SK-N-SH treated with all-trans-retinoic acid at 6 μM for 48 hours (cell line): ENCODE measurements at regions not wholly inside any gene's neighbourhood (a gene's known extent, or its start where the extent isn't known, plus 50 kb on each side); places are given as distances from the start of the nearest gene placed in this dataset.
A peak's percentile ranks its signal among the peaks of the same experiment; 100 is the strongest.

ENCODE experiments used
- ATAC-seq: fragments of 200-7000 bp; cut with Tn5 transposase; 3 replicates; pipeline ENCODE4 v1.9.1; 2020; ENCODE audit warnings: mild to moderate bottlenecking, moderate library complexity
- ARNTL ChIP-seq: fragments of 450-650 bp; formaldehyde crosslinking; IDR thresholded peaks from 2 replicates; pipeline ENCODE4 v1.5.0; 2020; ENCODE audit warnings: low read depth, mild to moderate bottlenecking, moderate library complexity, borderline replicate concordance
- BACH2 ChIP-seq: fragments of 250-450 bp; sonication (Bioruptor Pico); IDR thresholded peaks from 2 replicates; pipeline ENCODE4 v1.9.0; 2021; ENCODE audit warnings: mild to moderate bottlenecking, borderline replicate concordance
- CSDC2 ChIP-seq: fragments of 250-450 bp; sonication (Bioruptor Pico); IDR thresholded peaks from 2 replicates; pipeline ENCODE4 v1.5.0; 2020; ENCODE audit warnings: mild to moderate bottlenecking, moderate library complexity
- CSRNP3 ChIP-seq: fragments of 250-450 bp; sonication (Bioruptor Pico); IDR thresholded peaks from 2 replicates; pipeline ENCODE4 v1.5.1; 2021; ENCODE audit warnings: mild to moderate bottlenecking, moderate library complexity
- ISL1 ChIP-seq: fragments of 250-450 bp; sonication (Bioruptor Pico); IDR thresholded peaks from 2 replicates; pipeline ENCODE4 v2.1.2; 2022; ENCODE audit warnings: mild to moderate bottlenecking, moderate library complexity
- OSR1 ChIP-seq: fragments of 250-450 bp; sonication (Bioruptor Pico); IDR thresholded peaks from 2 replicates; pipeline ENCODE4 v1.8.0; 2022; ENCODE audit warnings: moderate library complexity, mild to moderate bottlenecking, inconsistent platforms
- PATZ1 ChIP-seq: fragments of 250-450 bp; sonication (Bioruptor Pico); IDR thresholded peaks from 2 replicates; pipeline ENCODE4 v1.8.0; 2020; ENCODE audit warnings: mild to moderate bottlenecking, moderate library complexity, borderline replicate concordance
- SNAI2 ChIP-seq: fragments of 250-450 bp; sonication (Bioruptor Pico); IDR thresholded peaks from 2 replicates; pipeline ENCODE4 v1.5.0; 2020; ENCODE audit warnings: mild to moderate bottlenecking, moderate library complexity
- TCF4 ChIP-seq: fragments of 250-450 bp; sonication (Bioruptor Pico); IDR thresholded peaks from 2 replicates; pipeline ENCODE4 v1.8.0; 2021; ENCODE audit warnings: mild to moderate bottlenecking, moderate library complexity, borderline replicate concordance
- TOX ChIP-seq: fragments of 250-450 bp; sonication (Bioruptor Pico); IDR thresholded peaks from 2 replicates; pipeline ENCODE4 v1.8.0; 2021; ENCODE audit warnings: mild to moderate bottlenecking, moderate library complexity, borderline replicate concordance
- TSHZ2 ChIP-seq: fragments of 250-450 bp; sonication (Bioruptor Pico); IDR thresholded peaks from 2 replicates; pipeline ENCODE4 v1.5.0; 2020; ENCODE audit warnings: mild to moderate bottlenecking, moderate library complexity
- ZC3H10 ChIP-seq: fragments of 250-450 bp; sonication (Bioruptor Pico); IDR thresholded peaks from 2 replicates; pipeline ENCODE4 v1.5.1; 2021; ENCODE audit warnings: mild to moderate bottlenecking, moderate library complexity
- ZFP30 ChIP-seq: fragments of 450-650 bp; formaldehyde crosslinking; IDR thresholded peaks from 2 replicates; pipeline ENCODE4 v1.5.0; 2022; ENCODE audit warnings: mild to moderate bottlenecking, moderate library complexity
- ZNF565 ChIP-seq: fragments of 450-650 bp; formaldehyde crosslinking; conservative IDR thresholded peaks from 2 replicates; pipeline ENCODE4 v1.5.0; 2020; ENCODE audit warnings: low read depth, mild to moderate bottlenecking, moderate library complexity
- ZNF70 ChIP-seq: fragments of 450-650 bp; formaldehyde crosslinking; IDR thresholded peaks from 2 replicates; pipeline ENCODE4 v1.5.0; 2020; ENCODE audit warnings: mild to moderate bottlenecking, moderate library complexity
- ZNF8 ChIP-seq: fragments of 450-650 bp; formaldehyde crosslinking; IDR thresholded peaks from 2 replicates; pipeline ENCODE4 v1.5.0; 2020; ENCODE audit warnings: mild to moderate bottlenecking, moderate library complexity
- TF ChIP-seq, protein P1 (sequence below): fragments of 250-450 bp; sonication (Bioruptor Pico); IDR thresholded peaks from 2 replicates; pipeline ENCODE4 v1.8.0; 2021; ENCODE audit warnings: low read depth, mild to moderate bottlenecking, moderate library complexity, borderline replicate concordance

DNA sequence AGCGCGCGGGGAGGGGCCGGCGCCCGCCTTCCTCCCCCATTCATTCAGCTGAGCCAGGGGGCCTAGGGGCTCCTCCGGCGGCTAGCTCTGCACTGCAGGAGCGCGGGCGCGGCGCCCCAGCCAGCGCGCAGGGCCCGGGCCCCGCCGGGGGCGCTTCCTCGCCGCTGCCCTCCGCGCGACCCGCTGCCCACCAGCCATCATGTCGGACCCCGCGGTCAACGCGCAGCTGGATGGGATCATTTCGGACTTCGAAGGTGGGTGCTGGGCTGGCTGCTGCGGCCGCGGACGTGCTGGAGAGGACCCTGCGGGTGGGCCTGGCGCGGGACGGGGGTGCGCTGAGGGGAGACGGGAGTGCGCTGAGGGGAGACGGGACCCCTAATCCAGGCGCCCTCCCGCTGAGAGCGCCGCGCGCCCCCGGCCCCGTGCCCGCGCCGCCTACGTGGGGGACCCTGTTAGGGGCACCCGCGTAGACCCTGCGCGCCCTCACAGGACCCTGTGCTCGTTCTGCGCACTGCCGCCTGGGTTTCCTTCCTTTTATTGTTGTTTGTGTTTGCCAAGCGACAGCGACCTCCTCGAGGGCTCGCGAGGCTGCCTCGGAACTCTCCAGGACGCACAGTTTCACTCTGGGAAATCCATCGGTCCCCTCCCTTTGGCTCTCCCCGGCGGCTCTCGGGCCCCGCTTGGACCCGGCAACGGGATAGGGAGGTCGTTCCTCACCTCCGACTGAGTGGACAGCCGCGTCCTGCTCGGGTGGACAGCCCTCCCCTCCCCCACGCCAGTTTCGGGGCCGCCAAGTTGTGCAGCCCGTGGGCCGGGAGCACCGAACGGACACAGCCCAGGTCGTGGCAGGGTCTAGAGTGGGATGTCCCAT is 232.8 kb downstream of the SEC14L1 start:
- peak; percentile 27 for ATAC-seq
- 0 out of 2 replicates have a peak, but pooled peaks have one; percentile 5 for TF ChIP-seq ZNF70
- TF ChIP-seq TSHZ2 (CRISPR knock-in tag), result no peak

DNA sequence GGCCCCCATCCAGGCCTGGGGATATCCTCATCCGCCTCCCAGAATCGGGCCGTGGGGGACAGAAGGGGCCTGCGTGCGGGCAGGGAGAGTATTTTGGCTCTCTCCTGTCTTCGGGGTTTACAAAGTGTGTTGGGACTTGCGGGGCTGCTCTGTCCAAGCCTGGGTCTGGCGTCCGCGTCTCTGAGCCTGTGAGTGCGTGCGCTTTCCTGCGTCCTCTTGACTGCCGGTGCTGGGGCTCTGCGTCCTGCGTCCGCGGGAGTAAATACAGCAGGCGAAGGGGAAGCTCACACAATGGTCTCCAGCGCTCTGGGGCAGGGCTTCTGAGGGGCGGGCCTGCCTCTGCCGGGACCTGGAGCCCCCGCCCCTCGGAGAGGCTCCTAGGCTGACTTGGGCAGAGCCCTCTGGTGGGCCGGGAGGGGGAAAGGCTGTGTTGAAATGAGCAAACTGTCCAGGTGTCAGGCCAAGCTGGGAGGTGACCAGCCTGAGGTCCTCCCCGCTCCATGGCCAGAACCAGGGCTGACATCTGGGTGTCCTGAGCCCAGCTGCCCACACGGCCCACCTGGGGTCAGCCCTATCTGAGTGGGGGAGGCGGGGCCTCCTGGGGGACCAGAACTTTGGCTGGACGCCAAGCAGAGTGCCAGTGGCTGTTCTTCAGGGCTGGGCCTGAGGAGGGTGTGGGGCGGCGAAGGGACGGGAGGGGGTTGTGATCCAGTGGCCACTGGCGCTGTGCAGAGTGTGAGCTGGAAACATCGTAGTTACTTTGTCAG is 233.6 kb downstream of the SEC14L1 start:
- peak; percentile 73 for TF ChIP-seq TCF4 (CRISPR knock-in tag)
- no peak for TF ChIP-seq OSR1 (CRISPR knock-in tag)
- 0 out of 2 replicates have a peak, but pooled peaks have one; percentile 48 for TF ChIP-seq ZNF565 (CRISPR knock-in tag)
- TF ChIP-seq ZNF70, result no peak
- TF ChIP-seq ZFP30 (CRISPR knock-in tag), result 0 out of 2 replicates have a peak, but pooled peaks have one; percentile 6
- peak; percentile 79 for ATAC-seq

GRCh38 chr17:77375108-77375916 is 234.5 kb downstream of the SEC14L1 start:
- ATAC-seq, result no peak
- TF ChIP-seq SNAI2 (no peak), BACH2 (CRISPR knock-in tag) (no peak), ZC3H10 (CRISPR knock-in tag) (no peak), ZNF70 (no peak), ZNF8 (CRISPR knock-in tag) (no peak), TOX (CRISPR knock-in tag) (no peak), CSDC2 (CRISPR knock-in tag) (no peak), PATZ1 (CRISPR knock-in tag) (no peak), ISL1 (no peak), TCF4 (CRISPR knock-in tag) (no peak), TSHZ2 (CRISPR knock-in tag) (no peak), CSRNP3 (CRISPR knock-in tag) (no peak), ARNTL (CRISPR knock-in tag) (no peak), OSR1 (CRISPR knock-in tag) (no peak), ZNF565 (CRISPR knock-in tag) (no peak)
- TF ChIP-seq, protein P1, sequence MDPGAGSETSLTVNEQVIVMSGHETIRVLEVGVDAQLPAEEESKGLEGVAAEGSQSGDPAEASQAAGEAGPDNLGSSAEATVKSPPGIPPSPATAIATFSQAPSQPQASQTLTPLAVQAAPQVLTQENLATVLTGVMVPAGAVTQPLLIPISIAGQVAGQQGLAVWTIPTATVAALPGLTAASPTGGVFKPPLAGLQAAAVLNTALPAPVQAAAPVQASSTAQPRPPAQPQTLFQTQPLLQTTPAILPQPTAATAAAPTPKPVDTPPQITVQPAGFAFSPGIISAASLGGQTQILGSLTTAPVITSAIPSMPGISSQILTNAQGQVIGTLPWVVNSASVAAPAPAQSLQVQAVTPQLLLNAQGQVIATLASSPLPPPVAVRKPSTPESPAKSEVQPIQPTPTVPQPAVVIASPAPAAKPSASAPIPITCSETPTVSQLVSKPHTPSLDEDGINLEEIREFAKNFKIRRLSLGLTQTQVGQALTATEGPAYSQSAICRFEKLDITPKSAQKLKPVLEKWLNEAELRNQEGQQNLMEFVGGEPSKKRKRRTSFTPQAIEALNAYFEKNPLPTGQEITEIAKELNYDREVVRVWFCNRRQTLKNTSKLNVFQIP (CRISPR knock-in tag), result no peak
